H9 (cell line): ENCODE measurements at regions not wholly inside any gene's neighbourhood (a gene's known extent, or its start where the extent isn't known, plus 50 kb on each side); places are given as distances from the start of the nearest gene placed in this dataset.
"Not testable (repeated sequence)": the region's sequence is repeated elsewhere in the genome, so short reads cannot be mapped to it uniquely, and the experiment has no call there.

Experiments used
- DNase-seq: peaks from one replicate; pipeline ENCODE4 v3.0.0-alpha.2; 2017
- H2AFZ ChIP-seq: one replicate; pipeline ENCODE4 v1.6.1; 2013; ENCODE audit warnings: mild to moderate bottlenecking, low read length, control low read depth, moderate library complexity
- H2AK5ac ChIP-seq: 2 replicates; pipeline ENCODE4 v1.6.1; 2013; ENCODE audit warnings: low read length, control low read depth, mixed read lengths; ENCODE audit not compliant: insufficient read length
- H2BK120ac ChIP-seq: one replicate; pipeline ENCODE4 v1.6.1; 2013; ENCODE audit warnings: low read depth, mild to moderate bottlenecking, low read length, control low read depth, inconsistent platforms; ENCODE audit not compliant: poor library complexity, severe bottlenecking
- H2BK12ac ChIP-seq: 2 replicates; pipeline ENCODE4 v1.6.1; 2013; ENCODE audit warnings: low read length, control low read depth, mixed read lengths, low read depth; ENCODE audit not compliant: insufficient read length
- H2BK15ac ChIP-seq: 2 replicates; pipeline ENCODE4 v1.6.1; 2013; ENCODE audit warnings: low read depth, low read length, control low read depth
- H2BK20ac ChIP-seq: one replicate; pipeline ENCODE4 v1.6.1; 2013; ENCODE audit warnings: low read depth, mild to moderate bottlenecking, low read length, control low read depth, inconsistent platforms; ENCODE audit not compliant: poor library complexity, severe bottlenecking
- H2BK5ac ChIP-seq: 2 replicates; pipeline ENCODE4 v1.6.1; 2013; ENCODE audit warnings: low read length, control low read depth, mixed read lengths; ENCODE audit not compliant: insufficient read length
- H3K14ac ChIP-seq: 2 replicates; pipeline ENCODE4 v1.6.1; 2013; ENCODE audit warnings: low read length, control low read depth; ENCODE audit not compliant: insufficient read depth
- H3K18ac ChIP-seq: 2 replicates; pipeline ENCODE4 v1.6.1; 2013; ENCODE audit warnings: low read depth, mild to moderate bottlenecking, mixed read lengths, low read length, control low read depth; ENCODE audit not compliant: insufficient read length
- H3K23ac ChIP-seq: 2 replicates; pipeline ENCODE4 v1.6.1; 2013; ENCODE audit warnings: low read length, control low read depth, mixed read lengths, low read depth; ENCODE audit not compliant: insufficient read length
- H3K23me2 ChIP-seq: 2 replicates; pipeline ENCODE4 v1.6.1; 2013; ENCODE audit warnings: low read depth, mild to moderate bottlenecking, mixed read lengths, low read length, control low read depth; ENCODE audit not compliant: insufficient read length, poor library complexity, severe bottlenecking
- H3K27ac ChIP-seq: 2 replicates; pipeline ENCODE4 v1.5.1; 2013; ENCODE audit warnings: low read length, control low read depth, mixed read lengths, low read depth; ENCODE audit not compliant: insufficient read length
- H3K27me3 ChIP-seq: 2 replicates; pipeline ENCODE4 v1.6.1; 2013; ENCODE audit warnings: low read length, control low read depth, inconsistent platforms; ENCODE audit not compliant: insufficient read depth
- H3K4ac ChIP-seq: 2 replicates; pipeline ENCODE4 v1.6.1; 2013; ENCODE audit warnings: low read depth, mild to moderate bottlenecking, control low read depth, inconsistent platforms, low read length, moderate library complexity
- H3K4me1 ChIP-seq: 2 replicates; pipeline ENCODE4 v1.6.1; 2013; ENCODE audit warnings: low read length, control low read depth, inconsistent platforms; ENCODE audit not compliant: insufficient read depth
- H3K4me2 ChIP-seq: 2 replicates; pipeline ENCODE4 v1.6.1; 2013; ENCODE audit warnings: low read length, control low read depth, mixed read lengths; ENCODE audit not compliant: insufficient read length, insufficient read depth
- H3K56ac ChIP-seq: 2 replicates; pipeline ENCODE4 v1.6.1; 2013; ENCODE audit warnings: low read depth, mild to moderate bottlenecking, mixed read lengths, low read length, control low read depth; ENCODE audit not compliant: insufficient read length
- H3K79me1 ChIP-seq: 2 replicates; pipeline ENCODE4 v1.6.1; 2013; ENCODE audit warnings: low read depth, mild to moderate bottlenecking, moderate library complexity, low read length, control low read depth, inconsistent platforms; ENCODE audit not compliant: insufficient read depth, poor library complexity, severe bottlenecking
- H3K79me2 ChIP-seq: 2 replicates; pipeline ENCODE4 v1.6.1; 2013; ENCODE audit warnings: low read length, control low read depth, inconsistent platforms; ENCODE audit not compliant: insufficient read depth
- H3K9ac ChIP-seq: 2 replicates; pipeline ENCODE4 v1.6.1; 2013; ENCODE audit warnings: low read length, control low read depth, mixed read lengths; ENCODE audit not compliant: insufficient read length; ENCODE audit errors: extremely low read depth
- H3K9me3 ChIP-seq: one replicate; pipeline ENCODE4 v1.6.1; 2013; ENCODE audit warnings: low read depth, low read length, inconsistent platforms; ENCODE audit not compliant: control insufficient read depth
- H3T11ph ChIP-seq: one replicate; pipeline ENCODE4 v1.6.1; 2013; ENCODE audit warnings: mild to moderate bottlenecking, low read length, control low read depth, inconsistent platforms
- H4K20me1 ChIP-seq: one replicate; pipeline ENCODE4 v1.6.1; 2013; ENCODE audit not compliant: control insufficient read depth, insufficient read length, insufficient read depth
- H4K5ac ChIP-seq: 2 replicates; pipeline ENCODE4 v1.6.1; 2013; ENCODE audit warnings: low read depth, mild to moderate bottlenecking, mixed read lengths, low read length, control low read depth; ENCODE audit not compliant: insufficient read length
- H4K8ac ChIP-seq: replicated peaks from 2 replicates; pipeline ENCODE4 v1.6.1; 2013; ENCODE audit warnings: low read length, control low read depth, mixed read lengths, low read depth; ENCODE audit not compliant: insufficient read length
- H4K91ac ChIP-seq: 2 replicates; pipeline ENCODE4 v1.6.1; 2013; ENCODE audit warnings: low read depth, mild to moderate bottlenecking, moderate library complexity, mixed read lengths, low read length, control low read depth; ENCODE audit not compliant: insufficient read length
- H3K27ac Mint-ChIP-seq, 3 experiments: 2 replicates in 2 of 3; 3 replicates in 1 of 3; pipeline ENCODE4 v1.8.0; 2020 to 2021; ENCODE audit warnings: mixed read lengths in 3 of 3, mild to moderate bottlenecking in 1 of 3, moderate library complexity in 1 of 3
- H3K27me3 Mint-ChIP-seq: 2 replicates; pipeline ENCODE4 v1.8.0; 2021; ENCODE audit warnings: low read depth, mild to moderate bottlenecking, moderate library complexity, mixed read lengths
- H3K36me3 Mint-ChIP-seq, 3 experiments: 2 replicates in 2 of 3; 3 replicates in 1 of 3; pipeline ENCODE4 v1.8.0; 2020 to 2021; ENCODE audit warnings: low read depth in 3 of 3, mixed read lengths in 3 of 3; ENCODE audit not compliant: insufficient read depth in 1 of 3
- H3K4me1 Mint-ChIP-seq, 2 experiments: 2 replicates each; pipeline ENCODE4 v1.8.0; 2020; ENCODE audit warnings: mixed read lengths in 2 of 2
- H3K4me3 Mint-ChIP-seq, 2 experiments: 2 replicates in 1 of 2; 3 replicates in 1 of 2; pipeline ENCODE4 v1.8.0; 2020 to 2021; ENCODE audit warnings: mild to moderate bottlenecking in 2 of 2, mixed read lengths in 2 of 2, moderate library complexity in 1 of 2
- H3K9me3 Mint-ChIP-seq, 2 experiments: 2 replicates in 1 of 2; 3 replicates in 1 of 2; pipeline ENCODE4 v1.8.0; 2020; ENCODE audit warnings: mild to moderate bottlenecking in 2 of 2, mixed read lengths in 2 of 2, moderate library complexity in 1 of 2
- CTCF ChIP-seq: fragments of 200-600 bp; sonication (generic); conservative IDR thresholded peaks from 3 replicates; pipeline ENCODE4 v1.8.0; 2021; ENCODE audit warnings: antibody characterized with exemption, mild to moderate bottlenecking

DNA sequence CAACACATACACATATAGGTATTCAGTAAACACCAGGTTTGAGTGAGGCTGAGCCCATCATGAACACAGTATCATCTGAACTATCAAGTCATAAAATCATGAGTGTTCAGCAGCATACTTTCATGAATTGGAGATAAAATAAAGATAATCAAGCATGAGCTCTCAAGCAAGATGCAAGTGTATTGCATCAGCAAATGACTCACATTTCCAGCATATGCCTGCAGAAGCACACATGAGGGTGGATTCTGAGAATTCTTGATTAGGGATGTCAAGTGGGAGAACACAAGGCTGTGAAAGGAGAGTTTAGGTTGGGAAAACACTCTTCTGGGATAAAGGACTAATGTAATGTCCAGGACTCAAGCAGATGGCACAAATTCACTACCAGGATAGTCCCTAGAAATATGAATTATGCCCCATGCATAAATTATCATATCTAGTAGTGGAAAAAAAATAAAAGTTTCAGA, 299.2 kb downstream of the SRGAP2C start:
- H3K27me3 Mint-ChIP-seq: no peaks in the 10 kb centered on the region
- no peaks in the 10 kb centered on the region for H3K79me2 ChIP-seq
- no peak for DNase-seq
- H3K4me2 ChIP-seq: no peak overlapping the region
- H3K4me1 Mint-ChIP-seq: peaks cover 2 to 5% of the 10 kb centered on the region in 2 experiments; a peak in 1 of 4 replicates
- no peak overlapping the region for H4K91ac ChIP-seq
- no peak overlapping the region for H3T11ph ChIP-seq
- H3K36me3 Mint-ChIP-seq: peaks cover 4 to 6% (median 4%) of the 10 kb centered on the region in 3 experiments; a peak in 6 of 7 replicates
- no peak overlapping the region for H3K27ac ChIP-seq
- H4K5ac ChIP-seq: no peak overlapping the region
- H3K4me3 Mint-ChIP-seq: no peak overlapping the region
- H2AFZ ChIP-seq: no peak overlapping the region
- no peak overlapping the region for H2BK5ac ChIP-seq
- H3K9me3 ChIP-seq: no peaks in the 10 kb centered on the region
- H3K4ac ChIP-seq: no peak overlapping the region
- TF ChIP-seq CTCF: no peak
- H2BK15ac ChIP-seq: no peak overlapping the region
- H2BK120ac ChIP-seq: no peak overlapping the region
- no peak overlapping the region for H4K8ac ChIP-seq
- H3K23me2 ChIP-seq: no peaks in the 10 kb centered on the region
- peaks cover 5 to 20% of the 10 kb centered on the region in 2 experiments; a peak in 4 of 5 replicates for H3K9me3 Mint-ChIP-seq
- H3K23ac ChIP-seq: no peak overlapping the region
- no peaks in the 10 kb centered on the region for H3K79me1 ChIP-seq
- no peak overlapping the region for H2AK5ac ChIP-seq
- H4K20me1 ChIP-seq: no peaks in the 10 kb centered on the region
- H2BK20ac ChIP-seq: no peak overlapping the region
- no peak overlapping the region for H2BK12ac ChIP-seq
- H3K14ac ChIP-seq: no peak overlapping the region
- no peak overlapping the region for H3K56ac ChIP-seq
- no peak overlapping the region for H3K18ac ChIP-seq
- H3K27ac Mint-ChIP-seq: no peak overlapping the region
- no peak overlapping the region for H3K9ac ChIP-seq
- no peaks in the 10 kb centered on the region for H3K27me3 ChIP-seq
- no peaks in the 10 kb centered on the region for H3K4me1 ChIP-seq

GRCh38 chr1:121494796-121495195, 310.0 kb downstream of the SRGAP2C start:
- H3K4me1 ChIP-seq, H3K23me2 ChIP-seq, H4K91ac ChIP-seq, H2BK15ac ChIP-seq, DNase-seq, H3K79me2 ChIP-seq, H2BK120ac ChIP-seq, H2BK20ac ChIP-seq, H3K27ac ChIP-seq, H3K4me2 ChIP-seq, H3K79me1 ChIP-seq, H3K4me3 Mint-ChIP-seq, H3K9me3 Mint-ChIP-seq, H3K36me3 Mint-ChIP-seq, H3K27me3 ChIP-seq, H3K9ac ChIP-seq, H3K4me1 Mint-ChIP-seq, H2AK5ac ChIP-seq, H3K27me3 Mint-ChIP-seq, H3K14ac ChIP-seq, H3T11ph ChIP-seq, H3K9me3 ChIP-seq, H2BK5ac ChIP-seq, H2BK12ac ChIP-seq, H4K5ac ChIP-seq, H3K27ac Mint-ChIP-seq, H4K20me1 ChIP-seq, H3K23ac ChIP-seq, H3K56ac ChIP-seq, H2AFZ ChIP-seq, H4K8ac ChIP-seq, H3K18ac ChIP-seq, H3K4ac ChIP-seq: not testable (repeated sequence)
